ENCODE measurements at regions not wholly inside any gene's neighbourhood (a gene's known extent, or its start where the extent isn't known, plus 50 kb on each side); places are given as distances from the start of the nearest gene placed in this dataset.
"Not testable (repeated sequence)": the region's sequence is repeated elsewhere in the genome, so short reads cannot be mapped to it uniquely, and the experiment has no call there.

DNA sequence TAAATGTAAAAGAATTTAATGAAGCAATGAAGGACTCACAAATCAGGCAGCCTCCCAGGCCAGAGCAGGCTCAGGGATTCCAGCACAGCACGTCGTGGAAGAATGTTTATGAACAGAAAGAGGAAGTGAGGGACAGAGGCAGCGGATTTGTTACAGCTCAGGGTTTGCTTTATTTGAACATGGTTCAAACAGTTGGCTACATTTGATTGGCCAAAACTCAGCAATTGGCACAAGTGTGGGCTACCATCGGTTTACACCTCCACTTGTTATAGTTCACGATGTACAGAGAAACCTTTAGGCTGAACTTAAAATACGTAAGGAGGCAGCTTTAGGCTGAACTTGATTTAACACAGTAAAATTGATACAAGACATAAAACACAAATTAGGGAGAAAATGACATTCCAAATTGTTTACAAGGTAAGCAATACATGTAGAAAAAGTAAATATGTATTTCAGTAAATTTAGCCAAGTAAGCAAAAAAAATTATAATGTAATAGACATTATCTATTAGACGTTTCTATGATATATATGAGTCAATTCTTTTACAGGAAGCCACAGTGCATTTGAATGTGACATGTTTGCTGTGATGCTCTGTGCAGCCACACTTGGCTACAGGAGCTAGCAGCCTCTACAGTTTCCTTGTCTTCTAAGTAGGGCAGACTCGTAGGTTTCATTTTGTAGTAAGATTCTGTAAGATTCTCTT, 126.5 kb downstream of the ADSS2 start:
- no peak for DNase-seq

DNA sequence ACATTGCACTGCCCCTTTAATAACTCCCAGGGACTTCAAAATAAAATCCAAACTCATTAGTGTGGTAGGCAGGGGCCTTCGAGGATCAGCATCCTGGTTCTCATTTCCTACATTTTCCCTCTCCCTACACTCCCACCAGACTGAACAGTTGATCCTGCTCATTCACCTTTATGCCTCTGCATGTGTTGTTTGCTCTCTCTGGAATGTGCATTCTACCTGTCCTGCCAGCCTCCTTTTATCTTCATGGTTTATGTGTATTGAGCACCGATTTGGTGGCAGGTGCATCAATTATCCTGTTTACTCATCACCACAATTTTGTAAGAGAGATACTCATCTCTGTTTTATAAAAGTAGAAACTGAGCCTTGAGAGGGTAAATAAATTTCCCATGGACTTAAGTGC, 125.0 kb downstream of the ADSS2 start:
- DNase-seq: peak; percentile 68

DNA sequence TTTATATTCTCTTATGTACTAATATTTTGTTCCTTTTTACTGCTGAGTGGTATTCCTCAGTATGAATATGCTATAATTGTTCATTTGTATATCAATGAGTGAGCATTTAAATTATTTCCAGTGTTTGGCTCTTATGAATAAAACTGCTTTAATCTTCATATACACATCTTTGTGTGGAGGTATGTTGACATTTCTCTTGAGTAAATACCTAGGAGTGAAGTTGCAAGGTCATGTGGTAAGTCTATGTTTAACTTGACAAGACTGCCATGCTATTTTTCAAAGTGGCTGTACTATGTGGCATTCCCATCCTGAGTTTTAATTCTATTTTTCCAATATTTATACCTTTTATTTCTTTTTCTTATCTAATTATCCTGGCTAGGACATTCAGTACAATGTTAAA, 124.2 kb downstream of the ADSS2 start:
- no peak for DNase-seq

DNA sequence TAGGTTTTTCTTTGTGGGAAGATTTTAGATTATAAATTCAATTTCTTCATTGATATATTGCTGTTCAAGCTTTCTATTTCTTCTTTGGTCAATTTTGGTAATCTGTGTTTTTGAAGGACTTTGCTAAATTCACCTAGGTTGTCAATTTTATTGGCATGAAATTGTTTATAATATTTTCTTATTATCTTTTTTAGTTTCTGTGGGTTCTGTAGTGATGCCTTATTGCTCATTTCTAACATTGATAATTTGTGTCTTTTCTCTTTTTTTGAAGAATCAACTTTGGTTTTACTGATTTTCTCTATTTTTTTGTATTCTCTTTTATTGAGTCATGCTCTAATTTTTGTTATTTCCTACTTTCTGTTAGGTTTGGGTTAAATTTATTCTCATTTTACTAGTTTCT, 123.2 kb downstream of the ADSS2 start:
- DNase-seq: no peak

DNA sequence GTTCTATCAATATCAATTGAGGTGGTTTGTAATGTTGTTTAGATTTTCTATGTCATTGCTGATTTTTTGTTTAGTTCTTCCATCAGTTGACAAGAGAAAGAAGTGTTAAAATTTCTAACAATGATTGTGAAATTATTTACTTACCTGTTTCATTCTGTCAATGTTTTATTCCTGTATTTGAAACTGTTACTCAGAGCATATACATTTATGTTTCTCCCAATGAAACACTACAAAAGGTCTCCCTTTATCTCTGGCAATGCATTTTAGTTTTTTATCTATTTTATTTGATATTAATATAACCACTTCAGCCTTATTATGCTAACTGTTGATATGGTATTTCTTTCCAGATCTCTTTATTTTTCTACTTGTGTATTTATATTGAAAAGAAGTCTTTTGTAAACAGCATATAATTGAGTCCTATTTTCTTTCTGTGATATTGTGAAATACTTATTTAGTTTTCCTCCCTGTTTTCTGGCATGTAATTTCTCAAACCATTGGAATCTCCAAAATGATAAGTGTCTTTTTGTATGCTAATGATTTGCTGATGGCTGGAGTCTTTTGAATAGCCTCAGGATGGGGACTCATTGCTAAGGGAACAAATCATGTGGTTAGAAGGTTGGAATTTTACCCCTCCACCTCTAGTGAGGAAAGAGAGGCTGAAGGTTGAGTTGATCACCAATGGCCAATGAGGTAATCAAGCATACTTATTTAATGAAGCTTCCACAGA, 122.0 kb downstream of the ADSS2 start:
- DNase-seq: no peak

DNA sequence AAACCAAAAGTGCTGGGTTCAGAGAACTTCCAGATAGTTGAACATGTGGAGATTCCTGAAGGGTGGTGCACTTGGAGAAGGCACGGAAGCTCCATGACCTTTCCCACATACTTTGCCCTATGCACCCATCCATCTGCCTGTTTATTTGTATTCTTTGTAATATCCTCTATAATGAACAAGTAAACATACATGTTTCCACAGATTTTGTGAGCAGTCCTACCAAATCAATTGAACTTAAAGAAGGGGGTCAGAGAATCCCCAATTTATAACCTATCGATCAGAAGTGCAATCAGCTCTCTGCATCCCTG, 121.4 kb downstream of the ADSS2 start:
- no peak for DNase-seq

DNA sequence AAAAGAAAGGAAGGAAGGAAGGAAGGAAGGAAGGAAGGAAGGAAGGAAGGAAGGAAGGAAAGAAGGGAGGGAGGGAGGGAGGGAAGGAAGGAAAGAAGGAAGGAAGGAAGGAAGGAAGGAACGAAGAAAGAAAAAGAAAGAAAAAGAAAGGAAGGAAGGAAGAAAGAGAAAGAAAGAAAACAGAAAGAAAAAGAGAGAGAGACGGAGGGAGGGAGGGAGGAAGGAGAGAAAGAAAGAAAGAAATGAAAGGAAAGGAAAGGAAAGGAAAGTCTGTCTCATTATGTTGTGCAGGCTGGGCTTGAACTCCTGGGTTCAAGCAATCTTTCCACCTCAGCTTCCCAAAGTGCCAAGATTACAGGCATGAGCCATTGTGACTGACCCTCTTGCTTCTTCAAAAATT, 118.9 kb downstream of the ADSS2 start:
- DNase-seq: not testable (repeated sequence)

DNA sequence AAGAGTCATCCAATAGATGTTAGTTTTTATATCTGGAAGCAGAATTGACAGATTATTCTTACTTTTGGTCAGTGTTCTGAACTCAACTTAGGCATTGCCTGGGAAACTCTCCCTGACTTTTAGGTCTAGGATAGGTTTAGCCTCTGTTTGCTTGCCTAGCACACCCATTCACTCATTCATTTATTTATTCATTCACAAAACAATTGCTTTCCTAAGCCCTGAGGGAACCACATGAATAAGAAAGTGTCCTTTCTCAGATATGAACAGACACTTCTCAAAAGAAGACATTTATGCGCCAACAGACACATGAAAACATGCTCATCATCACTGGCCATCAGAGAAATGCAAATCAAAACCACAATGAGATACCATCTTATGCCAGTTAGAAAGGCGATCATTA, 117.4 kb downstream of the ADSS2 start:
- not testable (repeated sequence) for DNase-seq

DNA sequence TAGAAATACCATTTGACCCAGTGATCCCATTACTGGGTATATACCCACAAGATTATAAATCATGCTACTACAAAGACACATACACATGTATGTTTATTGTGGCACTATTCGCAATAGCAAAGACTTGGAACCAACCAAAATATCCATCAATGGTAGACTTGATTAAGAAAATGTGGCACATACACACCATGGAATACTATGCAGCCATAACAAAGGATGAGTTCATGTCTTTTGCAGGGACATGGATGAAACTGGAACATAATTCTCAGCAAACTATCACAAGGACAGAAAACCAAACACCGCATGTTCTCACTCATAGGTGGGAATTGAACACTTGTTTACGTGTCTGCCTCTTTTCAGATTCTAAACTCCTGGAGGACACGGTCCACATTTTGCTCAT, 116.9 kb downstream of the ADSS2 start:
- not testable (repeated sequence) for DNase-seq

DNA sequence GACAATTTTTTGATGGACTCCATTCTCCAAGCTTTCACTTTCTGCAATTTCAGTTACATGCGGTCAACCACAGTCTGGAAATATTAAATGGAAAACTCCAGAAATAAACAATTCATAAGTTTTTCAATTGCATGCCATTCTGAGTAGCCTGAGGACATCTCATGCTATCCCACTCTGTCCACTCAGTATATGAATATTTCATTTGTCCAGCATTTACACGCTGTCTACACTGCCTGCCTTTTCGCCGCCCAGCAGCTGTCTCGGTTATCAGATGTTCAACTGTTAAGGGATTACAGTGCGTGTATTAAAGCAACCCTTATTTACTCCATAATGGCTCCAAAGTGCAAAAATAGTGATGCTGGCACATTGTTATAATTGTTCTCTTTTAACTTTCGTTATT, 116.3 kb downstream of the ADSS2 start:
- DNase-seq: no peak

DNA sequence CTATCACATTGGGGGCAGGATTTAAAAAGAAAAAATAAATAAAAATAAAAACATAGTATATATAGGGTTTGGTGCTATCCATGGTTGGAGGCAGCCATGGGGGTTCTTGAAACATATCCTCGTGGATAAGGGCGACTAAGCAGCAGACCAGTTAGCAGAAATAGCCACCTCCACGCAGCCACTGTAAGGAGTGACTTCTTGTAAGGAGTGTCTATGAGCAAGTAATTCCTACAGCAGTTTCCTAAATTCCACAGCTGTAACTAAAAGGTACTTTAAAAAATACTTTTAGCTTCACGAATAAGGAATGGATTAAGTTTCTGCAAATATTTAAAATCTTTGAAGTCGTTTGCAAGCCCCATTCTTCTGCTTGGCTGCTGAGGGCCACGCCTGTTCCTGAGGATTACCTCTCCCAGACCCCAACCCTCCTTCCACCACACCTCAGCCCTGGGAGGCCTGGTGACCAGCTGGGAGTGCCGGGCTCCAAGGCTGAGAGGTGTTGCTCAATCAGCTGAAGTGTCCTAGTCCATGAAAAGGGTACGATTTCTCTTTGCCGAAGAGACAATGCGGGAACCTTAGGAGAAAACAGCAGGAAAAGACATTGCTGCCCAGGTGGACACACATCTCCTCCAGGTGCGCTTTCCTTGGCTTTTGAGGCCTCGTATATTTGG, 115.3 kb downstream of the ADSS2 start:
- no peak for DNase-seq

DNA sequence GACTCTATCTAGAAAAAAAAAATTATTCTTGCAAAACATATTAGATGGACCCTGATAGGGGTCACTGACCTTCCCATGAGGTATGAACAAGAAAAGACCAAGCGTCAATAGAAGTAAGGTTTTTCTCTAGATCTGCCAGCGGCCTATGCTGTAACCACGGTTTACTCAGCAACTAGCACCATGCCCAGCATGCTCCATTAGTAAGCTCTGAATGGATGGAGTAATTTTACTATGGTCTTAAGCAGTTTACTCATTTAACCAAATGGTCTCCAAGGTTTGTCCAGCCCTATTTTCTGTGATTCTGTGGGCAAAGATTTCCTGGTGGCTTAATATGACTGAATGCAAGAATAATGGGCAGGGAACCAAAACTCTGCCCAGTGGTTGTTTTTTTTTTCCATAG, 113.9 kb downstream of the ADSS2 start:
- no peak for DNase-seq

DNA sequence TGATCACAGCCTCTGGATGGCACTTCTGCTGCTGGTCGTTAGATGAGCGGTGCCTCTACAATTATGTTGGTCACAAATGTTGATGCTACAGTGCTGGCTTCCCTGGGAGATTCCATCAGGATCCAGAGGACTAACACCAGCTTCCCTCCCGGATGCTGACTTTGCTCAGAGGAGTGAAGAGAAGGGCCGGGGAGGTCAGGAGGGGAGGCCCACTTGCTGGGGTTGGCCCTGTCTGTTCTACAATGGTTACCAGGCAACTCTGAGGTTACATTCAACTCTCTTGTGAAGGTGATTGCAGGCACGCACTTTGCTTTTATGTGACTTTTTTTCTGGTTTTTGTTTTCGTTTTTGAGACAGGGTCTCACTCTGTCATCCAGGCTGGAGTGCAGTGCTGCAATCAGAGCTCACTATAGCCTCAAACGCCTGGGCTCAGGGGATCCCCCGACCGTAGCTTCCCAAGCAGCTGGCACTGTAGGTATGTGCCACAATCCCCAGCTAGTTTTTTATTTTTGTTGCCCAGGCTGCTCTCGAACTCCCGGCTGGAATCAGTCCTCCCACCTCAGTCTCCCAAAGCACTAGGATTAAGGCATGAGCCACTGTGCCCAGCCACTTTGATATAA, 112.5 kb downstream of the ADSS2 start:
- DNase-seq: no peak

DNA sequence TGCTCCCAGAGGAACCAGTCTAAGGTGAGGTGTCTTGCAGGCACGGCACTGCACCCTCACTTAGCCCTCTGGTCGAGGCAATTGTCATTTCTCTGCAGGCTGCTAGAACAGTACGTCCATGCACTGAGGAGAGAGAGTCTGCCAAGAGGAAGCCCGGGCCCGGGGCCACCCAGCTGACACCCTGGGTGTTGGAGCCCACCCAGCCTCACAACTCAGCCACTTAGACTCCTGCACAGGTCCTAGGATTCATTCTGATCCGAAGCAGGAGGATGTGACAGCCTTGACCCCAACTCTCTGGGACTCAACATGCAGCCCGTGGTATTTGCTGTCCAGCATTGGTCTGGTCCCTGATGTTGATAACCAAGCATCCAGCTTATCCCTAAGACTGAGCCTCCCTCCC, 111.9 kb downstream of the ADSS2 start:
- no peak for DNase-seq

DNA sequence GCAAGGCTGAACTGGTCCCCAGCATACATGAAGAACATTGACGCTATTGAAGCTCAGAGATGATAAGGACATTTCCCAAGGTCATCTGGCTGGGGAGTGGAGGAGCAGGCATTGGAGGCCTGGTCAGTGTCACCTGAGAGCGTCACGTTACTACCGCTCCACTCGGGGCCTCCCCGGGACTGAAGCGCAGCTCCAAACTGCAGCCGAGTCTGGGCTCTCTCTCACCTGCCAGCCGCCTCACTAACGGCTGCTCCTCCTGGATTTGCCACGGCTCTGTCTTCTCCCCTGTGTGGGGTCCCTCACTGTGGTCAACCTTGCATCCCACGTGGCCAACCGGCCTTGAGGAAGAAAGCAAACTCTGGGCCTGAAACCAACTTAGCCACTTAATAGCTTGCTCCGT, 111.3 kb downstream of the ADSS2 start:
- no peak for DNase-seq

DNA sequence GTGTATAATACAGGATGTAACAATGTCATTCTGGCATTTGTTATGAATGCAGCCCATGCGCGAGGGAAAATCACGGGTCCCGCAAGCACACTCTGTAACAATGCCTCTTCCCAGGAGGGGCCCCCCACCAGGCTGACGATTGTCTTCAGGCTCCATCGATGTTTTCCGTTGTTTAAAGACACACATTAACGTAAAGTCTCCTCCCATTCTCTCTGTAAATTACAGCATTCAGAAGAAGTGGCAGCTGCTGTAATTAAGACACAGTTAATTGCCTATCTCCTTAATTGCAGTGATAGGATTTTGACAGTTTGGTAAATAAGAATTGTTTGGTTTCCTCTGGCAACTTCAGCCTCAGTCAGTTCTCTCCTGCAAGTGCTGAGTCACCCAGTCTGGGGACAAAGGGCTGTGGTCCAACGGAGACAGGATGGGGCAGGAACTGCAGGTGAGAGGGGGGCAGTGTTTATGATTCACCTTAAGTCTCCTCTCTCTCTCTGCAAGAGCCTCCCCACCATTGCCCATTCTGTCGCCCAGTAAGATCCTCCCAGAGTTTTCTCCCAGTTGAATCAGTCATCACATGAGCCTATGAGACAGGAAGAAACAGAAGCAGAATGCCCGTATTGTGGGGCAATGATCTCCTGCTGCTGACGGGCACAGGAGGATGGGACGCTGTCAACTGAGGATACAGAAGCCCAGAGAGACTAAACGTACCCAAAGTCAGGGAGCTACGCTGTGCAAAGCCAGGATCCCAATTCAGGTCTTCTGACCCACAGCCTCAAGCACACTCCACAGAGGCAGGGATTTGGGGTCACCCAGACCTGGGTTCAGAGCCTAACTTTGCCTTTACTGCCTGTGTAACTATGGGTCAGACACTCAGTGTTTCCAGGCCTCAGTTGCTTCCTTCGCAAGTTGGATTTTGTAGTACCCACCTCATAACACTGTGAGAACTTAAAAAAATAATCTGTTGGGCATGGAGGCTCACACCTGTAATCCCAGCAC, 110.0 kb downstream of the ADSS2 start:
- DNase-seq: peak; percentile 70

DNA sequence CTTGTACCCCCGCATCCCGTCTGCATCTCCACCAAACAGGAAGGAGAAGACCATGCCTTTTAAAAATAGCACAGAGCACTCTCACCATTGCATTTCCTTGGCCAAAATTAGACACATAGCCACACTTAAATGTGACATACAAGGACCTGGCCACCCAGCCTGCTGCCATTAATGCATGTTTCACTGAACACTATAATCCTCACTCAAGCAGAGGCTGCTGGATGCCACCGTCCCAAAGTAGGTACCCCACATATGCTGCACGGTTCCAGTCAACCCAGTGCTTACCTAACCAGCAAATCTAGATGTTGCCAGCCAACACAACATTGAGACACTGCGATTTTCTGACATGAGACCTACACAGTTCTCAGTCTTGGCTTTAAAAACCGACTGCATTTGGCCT, 107.7 kb downstream of the ADSS2 start:
- DNase-seq: no peak

DNA sequence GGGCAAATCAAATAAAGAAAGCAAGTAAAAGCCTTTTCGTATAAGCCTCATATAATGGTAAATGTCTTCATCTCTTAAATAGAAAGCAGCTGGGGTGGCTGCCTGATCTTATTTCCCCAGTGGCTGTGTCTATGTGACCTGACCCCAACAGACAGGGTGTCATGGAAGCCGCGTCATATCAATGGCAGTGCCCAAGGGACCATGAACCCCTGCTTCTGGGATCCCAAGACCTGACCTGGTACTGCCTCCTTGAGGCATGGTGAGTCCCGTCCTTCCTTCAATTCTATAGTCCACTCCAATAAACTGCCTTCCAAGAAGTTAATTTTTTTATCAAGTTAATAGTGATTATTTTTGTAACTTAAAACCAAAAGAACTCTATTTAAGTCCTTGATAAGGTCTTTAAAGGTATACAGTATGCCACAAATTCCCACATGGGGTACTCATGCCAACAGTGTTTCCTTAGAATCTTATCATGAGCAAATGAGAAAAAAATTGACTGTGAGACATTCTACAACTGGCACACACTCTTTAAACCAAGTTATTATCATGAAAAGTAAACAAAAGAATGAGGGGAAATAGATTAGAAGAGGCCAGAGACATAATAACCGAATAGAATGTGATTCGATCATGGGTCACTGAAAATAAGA, 104.6 kb downstream of the ADSS2 start:
- DNase-seq: no peak

DNA sequence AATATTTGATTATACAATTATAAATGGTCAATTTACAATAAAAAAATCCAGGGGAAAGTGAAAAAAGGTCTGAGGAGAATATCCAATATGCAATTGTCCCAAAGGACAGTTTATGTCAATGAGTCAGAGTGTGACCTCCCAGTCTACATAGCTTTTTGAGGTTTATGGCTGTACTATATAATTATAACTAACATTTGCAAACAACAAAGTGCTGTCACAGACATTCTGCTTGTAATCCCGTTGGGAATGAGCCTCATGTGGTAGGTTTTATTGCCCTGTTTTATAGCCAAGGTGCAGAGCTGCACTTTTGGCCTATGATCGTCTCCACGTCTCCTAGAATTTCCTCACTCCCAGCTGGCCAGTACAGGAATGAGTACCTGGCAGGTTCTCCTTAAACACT, 103.8 kb downstream of the ADSS2 start:
- no peak for DNase-seq

DNA sequence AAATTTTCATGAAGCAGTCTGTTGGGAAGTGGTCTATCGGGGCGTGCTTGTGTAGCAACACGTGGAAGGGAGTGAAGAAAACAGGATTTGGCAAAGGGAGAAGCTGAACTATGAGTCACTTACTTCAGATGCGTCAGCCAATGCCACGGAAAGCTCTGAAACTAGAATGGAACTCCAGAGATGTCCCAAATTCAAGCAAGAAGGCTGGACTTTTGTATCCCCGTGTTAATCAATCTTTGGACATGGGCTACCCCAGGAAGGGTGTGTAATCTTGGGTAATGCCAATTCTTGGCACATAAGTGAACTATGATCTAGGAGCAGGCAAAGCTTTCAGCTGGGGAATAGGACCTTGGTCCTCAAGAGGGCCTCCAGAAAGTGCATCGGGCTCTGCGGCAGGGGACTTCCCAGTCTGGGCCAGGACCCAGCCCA, 102.6 kb downstream of the ADSS2 start:
- DNase-seq: no peak

DNA sequence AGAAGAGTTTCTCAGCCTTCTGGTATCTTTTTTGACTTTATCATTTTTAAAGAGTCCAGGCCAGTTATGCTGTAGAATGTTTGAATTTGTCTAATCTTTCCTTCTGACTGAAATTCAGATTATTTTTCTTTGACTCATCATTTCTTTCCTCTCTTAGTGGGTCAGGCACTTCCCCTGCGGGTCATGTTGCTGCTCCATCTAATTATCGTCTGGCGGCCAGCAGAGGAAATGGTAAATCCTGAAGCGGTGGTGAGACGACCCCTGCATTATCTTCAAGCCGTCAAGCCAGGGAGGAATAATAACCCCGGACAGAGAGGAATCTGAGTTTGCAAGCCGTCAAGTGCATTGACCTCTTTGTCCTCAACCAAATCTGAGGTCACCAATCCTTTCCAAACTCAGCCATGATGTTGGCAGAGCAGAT, 102.1 kb downstream of the ADSS2 start:
- DNase-seq: no peak

DNA sequence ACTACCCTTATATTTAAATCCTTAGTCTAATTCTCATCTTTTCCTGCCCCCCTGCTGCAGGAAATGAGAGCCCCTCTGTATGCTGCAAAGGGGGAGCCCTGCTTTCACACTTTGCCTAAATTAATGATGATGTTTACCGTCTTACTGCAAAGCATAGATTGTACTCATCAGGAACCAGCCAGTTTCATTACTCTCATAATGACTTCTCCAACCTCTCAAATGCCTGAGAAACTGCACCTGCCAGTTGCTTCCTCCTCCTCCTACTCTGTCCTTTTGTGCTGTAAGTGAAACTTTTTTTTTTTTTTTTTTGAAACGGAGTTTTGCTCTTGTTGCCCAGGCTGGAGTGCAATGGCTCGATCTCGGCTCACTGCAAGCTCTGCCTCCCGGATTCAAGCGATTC, 101.7 kb downstream of the ADSS2 start:
- no peak for DNase-seq

Measured in NCI-H1105 treated with DMSO at 0.1 percent for 48 hours (cell line).